GM21515 (cell line): ENCODE measurements at regions not wholly inside any gene's neighbourhood (a gene's known extent, or its start where the extent isn't known, plus 50 kb on each side); places are given as distances from the start of the nearest gene placed in this dataset.
A peak's percentile ranks its signal among the peaks of the same experiment; 100 is the strongest.

ENCODE experiments used
- ATAC-seq: cut with Tn5 transposase; IDR thresholded peaks from one replicate; pipeline ENCODE4 v1.9.1; 2021; ENCODE audit not compliant: unreplicated experiment

DNA sequence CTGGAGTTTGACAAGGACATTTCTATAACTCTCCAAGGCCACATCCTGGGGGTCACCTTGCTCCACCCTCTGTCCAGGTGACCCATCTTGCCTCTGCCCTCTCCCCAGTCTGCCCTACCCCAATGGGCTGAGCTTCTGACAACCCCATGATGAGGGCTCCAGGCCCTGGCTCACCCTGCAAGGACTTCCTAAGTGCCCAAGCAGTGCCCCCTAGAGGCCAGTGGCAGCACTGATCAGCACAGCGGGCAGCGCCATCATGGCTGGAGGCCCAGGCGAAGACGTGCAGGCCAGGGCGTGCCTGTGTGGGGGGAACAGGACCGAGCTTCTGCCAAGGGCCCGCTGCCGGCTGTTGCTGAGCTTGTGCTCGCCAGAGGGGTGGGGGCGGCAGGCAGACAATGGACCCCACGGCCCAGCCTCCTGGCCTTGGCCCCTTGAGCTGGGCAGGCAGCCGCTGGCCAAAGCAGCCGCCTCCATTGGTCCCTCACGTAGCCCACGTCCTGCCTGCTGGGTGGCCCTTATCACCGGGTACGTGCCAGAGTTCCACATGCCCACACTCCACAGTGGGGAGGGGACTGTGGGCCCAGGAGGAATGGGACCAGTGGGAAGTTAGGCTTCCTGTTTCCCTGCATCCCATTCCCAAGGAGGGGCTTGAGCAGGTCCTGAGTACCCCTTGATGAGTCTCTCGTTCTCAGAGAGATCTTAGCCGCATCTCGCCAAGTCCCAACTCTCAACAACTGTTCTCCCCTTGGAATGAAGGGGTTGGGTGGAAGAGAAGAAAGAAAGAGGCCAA lies 64.3 kb downstream of the MRPL14 start:
- no peak for ATAC-seq

DNA sequence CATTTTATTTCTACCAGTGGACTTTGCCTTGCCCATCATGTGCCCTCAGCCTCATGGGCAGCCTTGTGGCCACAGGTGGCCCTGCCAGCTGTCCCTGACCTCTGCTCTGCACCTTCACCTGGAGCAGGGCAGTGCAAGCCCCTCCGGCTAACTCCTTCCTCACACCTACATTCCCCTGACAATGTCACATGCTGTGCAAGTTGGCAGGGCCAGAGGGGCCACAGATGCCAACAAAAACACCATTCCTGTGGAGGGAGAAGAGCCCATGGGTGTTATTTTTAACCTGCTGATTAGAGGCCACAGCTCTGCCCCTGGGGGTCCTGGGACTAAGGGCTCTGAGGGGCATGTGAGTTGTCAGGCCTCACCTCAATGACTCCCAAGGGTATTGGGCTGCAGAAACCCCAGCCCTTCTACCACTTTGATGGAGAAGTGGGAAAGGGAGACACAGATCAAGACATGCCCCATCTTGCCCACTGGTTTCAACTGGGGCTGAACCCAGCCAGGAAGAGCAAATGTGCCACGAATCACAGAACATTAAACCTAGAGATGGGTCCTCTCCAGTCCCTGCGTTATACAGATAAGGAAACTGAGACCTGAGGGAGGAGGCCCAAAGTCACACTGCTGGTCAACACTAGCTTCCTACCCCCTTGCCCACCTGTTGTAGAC lies 65.0 kb downstream of the MRPL14 start:
- ATAC-seq, result no peak

DNA sequence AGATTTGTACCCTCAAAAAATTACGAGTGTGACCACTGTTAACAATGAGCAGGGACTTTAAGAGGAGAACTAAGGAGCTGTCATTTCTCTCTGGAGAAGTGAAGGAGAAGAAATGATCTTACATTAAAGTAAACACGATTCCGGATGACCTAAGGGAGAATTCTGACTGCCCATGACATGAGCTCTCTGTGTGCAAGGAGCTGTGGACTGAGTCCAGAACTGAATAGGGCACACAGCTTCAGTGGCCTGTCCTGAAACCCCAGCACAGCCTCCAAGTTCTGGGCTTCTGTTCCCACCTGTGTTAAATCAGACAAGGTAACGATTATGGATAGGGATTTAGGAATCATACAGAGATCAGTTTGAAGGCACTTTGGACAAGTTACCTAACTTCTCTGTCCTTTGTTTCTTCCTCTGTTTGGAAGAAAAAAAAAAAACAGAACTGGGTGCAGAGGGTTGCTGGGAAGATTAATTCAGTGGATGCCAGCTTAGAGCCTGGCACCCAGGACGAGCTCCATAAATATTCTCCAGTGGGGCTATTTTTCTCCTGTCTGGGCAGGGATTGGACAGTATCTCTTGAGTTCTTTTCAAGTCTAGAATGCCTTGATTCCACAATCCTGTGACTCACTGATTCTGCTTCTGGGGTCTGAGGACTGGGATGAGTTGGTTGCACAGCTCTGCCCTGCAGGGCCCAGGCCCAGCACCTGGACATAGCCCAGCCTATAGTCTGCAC lies 65.7 kb downstream of the MRPL14 start:
- ATAC-seq, result no peak

DNA sequence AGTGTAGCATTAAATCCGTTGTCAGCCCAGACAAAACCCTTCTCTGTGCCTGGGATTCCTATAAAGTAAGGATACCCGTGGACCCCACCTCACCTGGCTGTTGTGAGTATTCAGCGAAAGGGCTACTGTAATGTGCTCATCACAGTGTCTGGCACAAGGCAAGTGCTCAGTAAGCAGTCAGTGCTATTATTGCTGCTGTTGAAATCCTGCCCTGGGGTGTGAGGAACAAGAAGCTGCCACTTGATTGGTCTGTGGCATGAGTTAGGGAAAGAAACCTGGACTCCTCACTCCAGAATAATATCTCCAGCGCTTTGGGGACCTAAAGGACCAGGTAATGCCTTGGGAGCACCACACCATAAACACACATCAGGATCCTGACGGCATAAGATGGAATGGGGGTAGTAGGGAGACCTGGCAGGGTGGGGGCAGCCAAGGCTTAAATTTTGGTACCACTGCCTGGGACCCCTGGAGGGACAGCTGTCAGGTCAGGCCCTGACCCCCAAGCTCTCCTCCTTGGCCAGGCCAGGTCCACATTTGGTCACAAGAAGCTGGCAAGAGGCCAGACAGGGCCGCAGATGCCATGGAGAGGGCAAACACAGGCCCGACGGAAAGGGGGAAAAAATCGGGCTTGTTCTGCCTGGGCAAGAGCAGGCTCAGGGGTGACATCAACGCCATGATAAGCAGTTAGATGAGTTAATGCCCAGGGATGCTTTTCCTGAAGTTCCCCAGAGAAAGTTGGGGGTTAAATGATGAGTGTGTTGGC lies 66.5 kb downstream of the MRPL14 start:
- no peak for ATAC-seq

GRCh38 chr6:44059359-44060346 lies 67.6 kb downstream of the MRPL14 start:
- ATAC-seq, result no peak

DNA sequence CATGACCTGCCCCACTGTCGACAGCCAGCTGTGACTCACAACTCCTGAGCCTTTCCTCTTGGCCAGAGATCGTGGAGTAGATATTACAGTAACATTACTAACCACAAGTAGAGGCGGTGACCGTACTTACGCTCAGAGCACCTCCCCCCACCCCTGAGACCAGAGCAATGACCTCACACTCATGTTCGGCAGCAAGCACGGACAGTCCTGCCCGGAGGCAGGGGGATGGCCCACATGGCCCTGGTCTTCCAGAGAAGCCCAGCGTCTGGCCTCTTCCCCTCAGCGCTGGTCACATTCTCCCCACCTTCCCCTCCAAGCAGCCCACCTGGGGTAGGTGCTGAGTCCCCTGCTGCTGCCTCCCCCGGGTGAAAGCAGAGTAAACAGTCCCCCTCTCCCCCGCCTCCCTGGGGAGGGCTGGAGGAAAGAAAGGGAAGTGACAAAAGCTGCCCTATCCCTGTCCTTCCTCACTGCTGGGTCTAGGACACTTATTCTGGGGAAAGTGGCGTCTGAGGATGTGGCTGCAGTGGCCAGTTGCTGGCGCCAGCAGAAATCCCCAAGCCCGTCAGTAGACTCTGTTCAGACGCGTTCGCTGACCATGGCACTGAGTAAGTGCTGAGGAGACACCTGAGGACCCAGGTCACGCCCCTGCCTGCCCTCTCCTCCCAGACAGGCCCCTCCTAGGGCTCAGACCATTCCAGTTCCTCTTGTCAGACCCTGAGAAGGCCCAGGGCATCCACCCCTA lies 68.5 kb downstream of the MRPL14 start:
- peak; percentile 59 for ATAC-seq

GRCh38 chr6:44057931-44058616 lies 69.2 kb downstream of the MRPL14 start:
- no peak for ATAC-seq

DNA sequence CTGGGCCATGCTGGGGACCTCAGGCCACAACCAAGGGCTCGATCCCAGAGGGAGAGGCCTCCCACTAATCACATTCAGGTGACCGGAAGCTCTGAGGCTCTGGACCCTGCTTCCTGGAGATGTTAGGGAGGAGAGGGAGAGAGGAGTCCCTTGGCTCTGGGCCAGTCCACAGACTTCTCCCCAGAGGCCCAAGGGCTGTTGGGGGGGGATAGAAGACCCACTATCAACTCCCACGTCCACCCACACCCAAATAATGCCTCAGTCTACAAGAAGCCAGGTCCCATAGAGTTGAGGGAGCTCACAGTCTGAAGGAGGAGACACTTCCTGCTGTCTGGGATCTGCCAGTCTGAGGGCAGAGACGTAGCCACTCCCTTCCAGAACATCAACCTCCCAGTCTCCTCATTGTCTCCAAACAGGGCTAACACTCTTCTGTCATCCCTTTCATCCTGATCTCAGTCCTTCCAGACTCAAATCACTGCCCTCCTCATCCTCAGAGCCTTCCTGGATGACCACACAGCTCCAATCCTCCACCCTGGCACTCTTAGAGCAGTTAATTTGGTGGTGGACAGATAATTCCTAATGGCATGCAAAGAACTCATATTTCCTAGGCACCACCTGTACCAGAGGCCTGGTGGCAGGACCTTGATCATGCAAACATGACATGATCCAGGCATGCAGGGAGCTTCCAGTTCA lies 69.9 kb downstream of the MRPL14 start:
- ATAC-seq, result no peak

GRCh38 chr6:44056392-44057237 lies 70.6 kb downstream of the MRPL14 start:
- no peak for ATAC-seq

DNA sequence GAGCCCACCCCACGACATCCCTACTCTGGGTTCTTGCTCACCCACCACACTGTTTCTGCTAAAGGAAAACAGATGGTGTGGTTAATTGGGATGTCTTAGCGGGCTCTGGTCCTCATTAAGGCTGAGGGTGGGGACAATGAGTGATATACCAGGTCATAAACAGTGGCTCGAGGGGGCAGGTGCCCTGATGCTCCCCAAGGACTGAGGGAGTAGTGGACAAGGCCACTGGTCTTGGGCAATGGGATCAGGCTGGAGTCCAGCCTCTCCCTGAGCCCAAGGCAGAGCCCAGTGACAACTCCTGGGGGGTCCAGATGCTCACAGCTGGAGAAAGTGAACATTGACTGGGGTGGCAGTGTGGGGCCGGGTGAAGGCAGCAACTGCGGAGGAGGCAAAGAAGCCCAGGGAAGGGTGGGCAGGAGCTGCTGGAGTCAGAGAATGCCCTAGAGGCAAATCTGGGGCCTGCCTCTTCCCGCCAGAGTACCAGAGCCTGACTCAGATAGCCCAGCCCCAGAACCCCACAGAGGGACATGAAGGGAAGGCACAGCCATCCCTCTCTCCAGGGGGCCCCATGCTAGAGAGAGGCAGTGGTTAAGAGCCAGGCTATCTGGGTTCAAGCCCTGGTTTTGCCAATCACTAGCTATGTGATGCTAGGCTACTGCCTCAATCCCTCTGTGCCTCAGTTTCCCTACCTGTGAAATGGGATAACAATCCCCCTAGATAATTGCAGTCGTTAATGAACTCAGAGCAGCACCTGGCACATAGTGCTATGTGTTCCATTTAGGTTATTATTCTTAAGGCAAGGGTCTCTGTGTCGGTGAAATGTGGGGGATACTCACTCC lies 72.3 kb downstream of the MRPL14 start:
- ATAC-seq, result no peak

DNA sequence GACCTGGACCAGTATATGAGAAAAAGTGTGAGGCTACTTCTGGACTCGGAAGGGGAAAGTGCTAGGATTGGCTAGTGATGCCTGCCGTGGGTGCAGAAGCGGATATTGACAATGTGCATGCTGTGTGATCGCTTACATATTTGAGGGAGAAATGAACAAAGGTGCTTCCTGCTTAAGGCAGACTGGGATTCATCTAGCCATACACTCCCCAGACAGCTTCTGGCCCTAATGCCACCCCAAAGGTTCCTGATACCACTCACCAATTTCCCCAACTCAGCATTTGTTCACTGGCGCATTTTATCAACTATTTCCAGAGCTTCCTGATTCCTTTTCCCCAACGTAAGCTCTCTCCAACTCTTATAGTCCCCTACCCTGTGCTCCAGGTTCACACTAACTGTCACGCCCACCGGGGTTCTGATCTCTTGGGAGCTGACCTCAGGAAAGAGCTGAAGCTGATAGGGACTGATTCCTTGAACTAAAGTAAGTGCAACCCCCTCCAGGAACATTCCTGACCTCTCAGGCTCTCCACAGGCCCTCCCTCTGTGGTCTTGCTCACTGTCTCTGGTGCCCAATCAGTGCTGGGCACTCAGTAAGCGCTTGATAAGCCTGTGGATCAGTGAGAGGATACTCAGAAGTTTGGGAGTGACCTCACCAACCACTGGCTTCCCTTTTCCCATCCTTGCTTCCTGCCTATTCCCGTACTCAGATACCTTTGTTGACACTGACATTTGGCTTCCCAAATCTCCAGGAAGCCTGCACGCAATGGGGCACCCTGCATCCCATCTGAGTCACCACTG lies 73.3 kb downstream of the MRPL14 start:
- ATAC-seq, result no peak

DNA sequence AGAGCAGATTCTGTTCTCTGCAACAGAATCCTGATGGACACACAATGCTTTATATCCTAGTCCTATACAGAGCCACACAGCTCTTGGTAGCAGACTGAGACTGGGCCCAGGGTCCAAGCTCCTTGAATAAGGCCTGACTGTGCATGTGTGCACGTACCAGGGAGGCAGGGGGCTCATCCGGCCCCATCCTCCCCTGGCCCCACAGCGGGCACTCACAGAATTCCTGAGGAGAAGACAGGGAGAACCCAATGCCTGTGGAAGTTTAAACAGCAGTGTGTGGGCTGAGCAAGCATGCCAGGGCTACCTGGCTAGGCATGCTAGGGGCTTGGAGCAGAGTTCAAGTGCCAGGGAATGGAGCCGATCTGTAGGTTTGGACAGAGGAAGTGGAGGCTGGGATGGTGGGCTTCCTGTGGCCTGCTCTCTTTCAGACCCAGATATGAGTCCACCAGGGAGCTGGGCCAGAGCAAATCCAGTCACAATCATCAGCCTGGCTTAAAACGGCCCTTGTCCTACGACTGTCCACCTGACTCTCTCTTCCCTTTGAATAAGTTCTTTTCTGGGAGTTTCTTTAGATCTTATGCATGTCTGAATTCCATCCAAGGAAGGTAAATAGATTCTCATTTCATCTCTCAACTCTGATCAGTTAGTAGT lies 74.0 kb downstream of the MRPL14 start:
- ATAC-seq, result no peak

DNA sequence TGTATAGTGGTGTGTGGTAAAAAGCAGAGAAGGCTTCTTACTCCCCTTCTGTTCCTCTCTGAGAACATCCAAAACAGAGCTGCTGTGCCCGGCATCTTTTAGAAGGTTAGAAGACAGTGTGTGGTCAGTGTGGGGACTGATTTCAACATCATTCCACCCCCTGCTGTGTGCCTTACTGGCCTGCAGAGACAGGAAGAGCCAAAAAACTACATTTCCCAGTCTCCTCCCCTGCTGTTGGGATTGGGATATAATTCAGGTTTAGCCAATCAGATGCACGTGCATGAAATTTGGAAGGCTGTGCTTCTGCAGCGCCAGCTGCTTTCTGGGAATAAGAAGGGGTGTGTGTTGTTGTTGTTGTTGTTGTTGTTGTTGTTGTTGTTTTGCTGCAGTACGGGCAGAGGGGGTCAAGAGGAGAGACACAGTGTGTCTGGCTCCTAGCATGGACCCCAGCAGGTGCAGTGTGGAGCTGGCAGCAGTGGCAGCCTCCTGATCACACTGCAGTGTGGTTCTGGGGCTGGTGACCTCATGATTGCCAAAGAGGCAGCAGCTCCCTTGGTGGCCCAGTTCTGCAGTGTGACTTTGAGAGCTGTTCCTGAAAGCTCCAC lies 74.7 kb downstream of the MRPL14 start:
- no peak for ATAC-seq

- no peak for ATAC-seq
Observed at GRCh38 chr6:44051515-44051914, 75.7 kb downstream of the MRPL14 start.
